Neural crest cell (in vitro differentiated cells): ENCODE measurements at regions not wholly inside any gene's neighbourhood (a gene's known extent, or its start where the extent isn't known, plus 50 kb on each side); places are given as distances from the start of the nearest gene placed in this dataset.

Source experiments
- DNase-seq: peaks from one replicate; pipeline ENCODE4 v3.0.0; 2021; ENCODE audit warnings: low read depth, mixed read lengths, low spot score
- H3K27ac Mint-ChIP-seq: one replicate; pipeline ENCODE4 v1.8.0; 2021; ENCODE audit warnings: mild to moderate bottlenecking, mixed read lengths; ENCODE audit not compliant: unreplicated experiment
- H3K27me3 Mint-ChIP-seq: 2 replicates; pipeline ENCODE4 v1.8.0; 2021; ENCODE audit warnings: low read depth, mild to moderate bottlenecking, mixed read lengths
- H3K36me3 Mint-ChIP-seq: 2 replicates; pipeline ENCODE4 v1.8.0; 2021; ENCODE audit warnings: low read depth, mild to moderate bottlenecking, mixed read lengths
- H3K4me1 Mint-ChIP-seq: 2 replicates; pipeline ENCODE4 v1.8.0; 2021; ENCODE audit warnings: mixed read lengths
- H3K4me3 Mint-ChIP-seq: one replicate; pipeline ENCODE4 v1.8.0; 2021; ENCODE audit warnings: mild to moderate bottlenecking, mixed read lengths
- H3K9me3 Mint-ChIP-seq: 2 replicates; pipeline ENCODE4 v1.8.0; 2021; ENCODE audit warnings: mixed read lengths
- TF ChIP-seq, protein P1 (sequence below): fragments of 200-600 bp; sonication (generic); conservative IDR thresholded peaks from 2 replicates; pipeline ENCODE4 v1.5.0; 2021; ENCODE audit warnings: antibody characterized with exemption, mild to moderate bottlenecking

DNA sequence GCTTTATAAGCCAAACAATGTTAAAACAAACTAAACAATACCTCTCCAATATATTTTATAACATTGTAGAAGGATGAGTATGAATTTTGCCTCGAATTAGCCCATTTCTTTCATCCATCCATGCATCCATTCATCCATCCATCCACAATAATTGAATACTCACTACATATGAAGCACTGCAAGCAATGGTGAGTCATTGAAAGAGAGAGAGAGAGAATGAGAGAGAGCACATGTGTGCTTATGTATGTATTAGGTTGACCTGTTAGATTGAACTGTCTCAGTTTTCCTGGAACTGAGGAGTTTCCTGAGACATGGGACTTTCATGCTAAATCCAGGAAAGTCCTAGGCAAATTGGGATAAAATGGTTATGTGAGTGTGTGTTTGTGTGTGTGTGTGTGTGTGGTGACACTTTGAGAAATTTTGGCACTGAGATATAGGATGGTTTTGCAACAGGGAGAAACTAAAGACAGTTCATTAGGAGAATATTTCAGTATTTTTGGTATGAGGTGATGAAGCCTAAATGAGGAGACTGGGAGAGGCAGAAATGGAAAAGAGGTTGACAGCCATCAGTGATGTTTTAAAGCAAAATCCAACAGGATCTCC is 98.4 kb downstream of the C12orf75 start:
- DNase-seq = no peak
- H3K27ac Mint-ChIP-seq = no peak overlapping the region

GRCh38 chr12:105429511-105429910 is 99.0 kb downstream of the C12orf75 start:
- TF ChIP-seq, protein P1, sequence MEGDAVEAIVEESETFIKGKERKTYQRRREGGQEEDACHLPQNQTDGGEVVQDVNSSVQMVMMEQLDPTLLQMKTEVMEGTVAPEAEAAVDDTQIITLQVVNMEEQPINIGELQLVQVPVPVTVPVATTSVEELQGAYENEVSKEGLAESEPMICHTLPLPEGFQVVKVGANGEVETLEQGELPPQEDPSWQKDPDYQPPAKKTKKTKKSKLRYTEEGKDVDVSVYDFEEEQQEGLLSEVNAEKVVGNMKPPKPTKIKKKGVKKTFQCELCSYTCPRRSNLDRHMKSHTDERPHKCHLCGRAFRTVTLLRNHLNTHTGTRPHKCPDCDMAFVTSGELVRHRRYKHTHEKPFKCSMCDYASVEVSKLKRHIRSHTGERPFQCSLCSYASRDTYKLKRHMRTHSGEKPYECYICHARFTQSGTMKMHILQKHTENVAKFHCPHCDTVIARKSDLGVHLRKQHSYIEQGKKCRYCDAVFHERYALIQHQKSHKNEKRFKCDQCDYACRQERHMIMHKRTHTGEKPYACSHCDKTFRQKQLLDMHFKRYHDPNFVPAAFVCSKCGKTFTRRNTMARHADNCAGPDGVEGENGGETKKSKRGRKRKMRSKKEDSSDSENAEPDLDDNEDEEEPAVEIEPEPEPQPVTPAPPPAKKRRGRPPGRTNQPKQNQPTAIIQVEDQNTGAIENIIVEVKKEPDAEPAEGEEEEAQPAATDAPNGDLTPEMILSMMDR = no peak
- Mint-ChIP-seq H3K27ac (no peak overlapping the region), H3K4me1 (no peaks in the 10 kb centered on the region), H3K27me3 (no peaks in the 10 kb centered on the region), H3K36me3 (peaks cover 3% of the 10 kb centered on the region), H3K9me3 (peaks cover 4% of the 10 kb centered on the region), H3K4me3 (no peak overlapping the region)
- DNase-seq = no peak

More for the DNA sequence above, 98.4 kb downstream of the C12orf75 start:
- H3K36me3 Mint-ChIP-seq = peaks cover 3% of the 10 kb centered on the region
- no peak overlapping the region for H3K4me3 Mint-ChIP-seq
- peaks cover 4% of the 10 kb centered on the region for H3K9me3 Mint-ChIP-seq
- H3K4me1 Mint-ChIP-seq = no peaks in the 10 kb centered on the region
- TF ChIP-seq, protein P1 = no peak
- H3K27me3 Mint-ChIP-seq = no peaks in the 10 kb centered on the region

DNA sequence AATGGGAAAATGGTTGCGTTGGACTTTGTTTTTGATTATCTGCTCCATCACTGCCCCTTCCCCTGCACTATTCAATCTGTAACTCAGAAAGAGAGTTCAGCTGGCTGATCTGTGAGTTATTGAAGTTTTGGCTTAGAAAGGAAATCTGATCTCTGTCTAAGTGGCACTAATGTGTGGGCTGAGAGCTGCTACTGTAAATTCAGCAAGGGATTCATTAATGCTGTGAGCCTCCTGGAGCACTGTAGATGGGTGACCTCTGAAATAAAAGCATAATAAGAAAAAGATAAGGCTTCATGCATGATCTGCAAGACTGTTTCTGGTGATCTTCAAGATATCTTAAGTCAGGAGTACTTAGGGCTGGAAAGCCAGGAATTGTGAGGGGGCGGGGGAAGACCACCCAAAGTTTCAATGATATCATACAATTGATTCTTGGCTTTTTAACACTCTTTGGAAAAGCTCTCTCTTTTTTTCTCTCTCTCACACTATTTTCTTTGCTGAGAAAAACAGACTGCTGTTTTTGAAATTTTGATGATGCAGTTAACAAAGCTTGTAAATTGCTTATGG is 101.1 kb downstream of the C12orf75 start:
- Mint-ChIP-seq H3K4me1 (peaks cover 1% of the 10 kb centered on the region), H3K36me3 (no peaks in the 10 kb centered on the region), H3K27me3 (no peaks in the 10 kb centered on the region), H3K4me3 (no peak overlapping the region), H3K27ac (no peak overlapping the region), H3K9me3 (peaks cover 2% of the 10 kb centered on the region)
- TF ChIP-seq, protein P1 = no peak
- no peak for DNase-seq

- Mint-ChIP-seq H3K4me1 (peaks cover 3% of the 10 kb centered on the region), H3K9me3 (peaks cover 5% of the 10 kb centered on the region), H3K36me3 (no peaks in the 10 kb centered on the region), H3K4me3 (no peak overlapping the region), H3K27ac (no peak overlapping the region), H3K27me3 (no peaks in the 10 kb centered on the region)
- TF ChIP-seq, protein P1 = no peak
- DNase-seq = no peak
Measured at GRCh38 chr12:105433804-105434203, 103.3 kb downstream of the C12orf75 start.

- no peak for DNase-seq
- Mint-ChIP-seq H3K4me1 (peaks cover 3% of the 10 kb centered on the region), H3K27ac (no peak overlapping the region), H3K27me3 (no peaks in the 10 kb centered on the region), H3K36me3 (peaks cover 6% of the 10 kb centered on the region), H3K9me3 (peaks cover 14% of the 10 kb centered on the region), H3K4me3 (no peak overlapping the region)
- TF ChIP-seq, protein P1 = no peak
Measured at GRCh38 chr12:105436636-105437035, 106.1 kb downstream of the C12orf75 start.
